ENCODE measurements at regions not wholly inside any gene's neighbourhood (a gene's known extent, or its start where the extent isn't known, plus 50 kb on each side); places are given as distances from the start of the nearest gene placed in this dataset.
A peak's percentile ranks its signal among the peaks of the same experiment; 100 is the strongest.

- Histone ChIP-seq H3K27me3 (ENCODE audit: insufficient read depth, low read length, poor library complexity, severe bottlenecking) (no peaks in the 10 kb centered on the region), H3K4me2 (ENCODE audit: low read depth, low read length, poor library complexity, severe bottlenecking) (peak overlapping the region; percentile 42), H3K9me2 (replicated peaks; ENCODE audit: low read depth, low read length) (no peaks in the 10 kb centered on the region), H3K9me3 (ENCODE audit: insufficient read depth, low read depth, low read length) (no peaks in the 10 kb centered on the region), H3K79me2 (ENCODE audit: insufficient read depth, low read length) (no peaks in the 10 kb centered on the region), H3K4me1 (ENCODE audit: insufficient read depth, low read length, poor library complexity, severe bottlenecking) (peaks cover 13% of the 10 kb centered on the region), H3K36me3 (ENCODE audit: insufficient read depth, low read length) (no peaks in the 10 kb centered on the region), H3K4me3 (ENCODE audit: low read length, poor library complexity, severe bottlenecking) (peak overlapping the region; percentile 32), H3F3A (ENCODE audit: low read depth) (no peaks in the 10 kb centered on the region), H2AFZ (ENCODE audit: low read length) (peak overlapping the region; percentile 63), H3K9ac (ENCODE audit: low read depth, low read length, poor library complexity, severe bottlenecking) (no peak overlapping the region), H4K20me1 (ENCODE audit: insufficient read depth, low read length, poor library complexity, severe bottlenecking) (no peaks in the 10 kb centered on the region)
- TF ChIP-seq EZH2phosphoT487 (IDR thresholded peaks at IDR 0.05; ENCODE audit: borderline replicate concordance) (no peak), CTCF (conservative IDR thresholded peaks at IDR 0.05; ENCODE audit: low read length) (no peak)
Measured at GRCh38 chr21:24290151-24290833, 1317.0 kb downstream of the MRPL39 start.

GRCh38 chr21:24289539-24289938 is 1317.7 kb downstream of the MRPL39 start:
- Histone ChIP-seq H3K9me3 (ENCODE audit: insufficient read depth, low read depth, low read length) (no peaks in the 10 kb centered on the region), H2AFZ (ENCODE audit: low read length) (no peak overlapping the region), H3K79me2 (ENCODE audit: insufficient read depth, low read length) (no peaks in the 10 kb centered on the region), H4K20me1 (ENCODE audit: insufficient read depth, low read length, poor library complexity, severe bottlenecking) (no peaks in the 10 kb centered on the region), H3K27me3 (ENCODE audit: insufficient read depth, low read length, poor library complexity, severe bottlenecking) (no peaks in the 10 kb centered on the region), H3K4me3 (ENCODE audit: low read length, poor library complexity, severe bottlenecking) (no peak overlapping the region), H3K4me1 (ENCODE audit: insufficient read depth, low read length, poor library complexity, severe bottlenecking) (peaks cover 13% of the 10 kb centered on the region), H3K36me3 (ENCODE audit: insufficient read depth, low read length) (no peaks in the 10 kb centered on the region), H3K4me2 (ENCODE audit: low read depth, low read length, poor library complexity, severe bottlenecking) (no peak overlapping the region), H3F3A (ENCODE audit: low read depth) (no peaks in the 10 kb centered on the region), H3K9ac (ENCODE audit: low read depth, low read length, poor library complexity, severe bottlenecking) (no peak overlapping the region), H3K9me2 (replicated peaks; ENCODE audit: low read depth, low read length) (no peaks in the 10 kb centered on the region)
- TF ChIP-seq CTCF (conservative IDR thresholded peaks at IDR 0.05; ENCODE audit: low read length) (no peak), EZH2phosphoT487 (IDR thresholded peaks at IDR 0.05; ENCODE audit: borderline replicate concordance) (no peak)

GRCh38 chr21:24280596-24280995 is 1326.7 kb downstream of the MRPL39 start:
- no peaks in the 10 kb centered on the region for H3K79me2 ChIP-seq (ENCODE audit: insufficient read depth, low read length)
- H3K27me3 ChIP-seq (ENCODE audit: insufficient read depth, low read length, poor library complexity, severe bottlenecking): no peaks in the 10 kb centered on the region
- H3K9me2 ChIP-seq (replicated peaks; ENCODE audit: low read depth, low read length): no peaks in the 10 kb centered on the region
- no peaks in the 10 kb centered on the region for H3F3A ChIP-seq (ENCODE audit: low read depth)
- H3K9me3 ChIP-seq (ENCODE audit: insufficient read depth, low read depth, low read length): no peaks in the 10 kb centered on the region
- H3K9ac ChIP-seq (ENCODE audit: low read depth, low read length, poor library complexity, severe bottlenecking): no peak overlapping the region
- H3K4me2 ChIP-seq (ENCODE audit: low read depth, low read length, poor library complexity, severe bottlenecking): no peak overlapping the region
- no peak overlapping the region for H2AFZ ChIP-seq (ENCODE audit: low read length)
- no peaks in the 10 kb centered on the region for H3K36me3 ChIP-seq (ENCODE audit: insufficient read depth, low read length)
- TF ChIP-seq EZH2phosphoT487 (IDR thresholded peaks at IDR 0.05; ENCODE audit: borderline replicate concordance) (no peak), CTCF (conservative IDR thresholded peaks at IDR 0.05; ENCODE audit: low read length) (no peak)
- no peaks in the 10 kb centered on the region for H4K20me1 ChIP-seq (ENCODE audit: insufficient read depth, low read length, poor library complexity, severe bottlenecking)
- H3K4me1 ChIP-seq (ENCODE audit: insufficient read depth, low read length, poor library complexity, severe bottlenecking): no peaks in the 10 kb centered on the region
- no peak overlapping the region for H3K4me3 ChIP-seq (ENCODE audit: low read length, poor library complexity, severe bottlenecking)

Measured in Loucy (cell line).